ENCODE measurements at regions not wholly inside any gene's neighbourhood (a gene's known extent, or its start where the extent isn't known, plus 50 kb on each side); places are given as distances from the start of the nearest gene placed in this dataset.
A peak's percentile ranks its signal among the peaks of the same experiment; 100 is the strongest.
"Not testable (repeated sequence)": the region's sequence is repeated elsewhere in the genome, so short reads cannot be mapped to it uniquely, and the experiment has no call there.

DNA sequence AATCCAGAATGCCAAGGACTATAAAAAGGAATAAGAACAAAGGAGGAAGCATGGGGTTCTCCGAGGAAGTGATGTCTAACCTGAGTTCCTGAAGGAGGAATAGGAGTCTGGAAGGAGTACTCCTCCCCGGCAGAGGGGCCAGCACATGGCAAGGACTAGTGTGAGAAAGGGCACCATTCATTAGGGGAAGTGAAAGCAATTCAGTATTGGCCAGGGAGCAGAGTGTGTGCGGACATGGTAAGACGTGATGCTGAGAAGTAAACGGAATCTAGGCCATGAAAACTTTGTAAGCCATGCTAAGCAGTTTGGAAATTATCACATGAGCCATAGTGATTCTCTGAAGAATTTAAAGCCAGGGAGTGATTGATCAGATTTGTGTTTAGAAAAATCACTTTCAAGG, 218.9 kb upstream of the PRDM1 start:
- no peaks in the 10 kb centered on the region for H3K79me2 ChIP-seq (ENCODE audit: insufficient read depth, low read length)
- H3K4me1 Mint-ChIP-seq: peaks cover 67% of the 10 kb centered on the region
- peak overlapping the region in 1 of 3 experiments; percentile 6 for H3K4me3 ChIP-seq (replicated peaks in 1 of 3; ENCODE audit: low read depth in 2 of 3, low read length in 3 of 3)
- H3K9ac ChIP-seq (ENCODE audit: insufficient read depth, low read length, poor library complexity, severe bottlenecking): no peak overlapping the region
- peak overlapping the region; percentile 4 to 28 for H3K4me3 Mint-ChIP-seq
- TF ChIP-seq, protein P1, sequence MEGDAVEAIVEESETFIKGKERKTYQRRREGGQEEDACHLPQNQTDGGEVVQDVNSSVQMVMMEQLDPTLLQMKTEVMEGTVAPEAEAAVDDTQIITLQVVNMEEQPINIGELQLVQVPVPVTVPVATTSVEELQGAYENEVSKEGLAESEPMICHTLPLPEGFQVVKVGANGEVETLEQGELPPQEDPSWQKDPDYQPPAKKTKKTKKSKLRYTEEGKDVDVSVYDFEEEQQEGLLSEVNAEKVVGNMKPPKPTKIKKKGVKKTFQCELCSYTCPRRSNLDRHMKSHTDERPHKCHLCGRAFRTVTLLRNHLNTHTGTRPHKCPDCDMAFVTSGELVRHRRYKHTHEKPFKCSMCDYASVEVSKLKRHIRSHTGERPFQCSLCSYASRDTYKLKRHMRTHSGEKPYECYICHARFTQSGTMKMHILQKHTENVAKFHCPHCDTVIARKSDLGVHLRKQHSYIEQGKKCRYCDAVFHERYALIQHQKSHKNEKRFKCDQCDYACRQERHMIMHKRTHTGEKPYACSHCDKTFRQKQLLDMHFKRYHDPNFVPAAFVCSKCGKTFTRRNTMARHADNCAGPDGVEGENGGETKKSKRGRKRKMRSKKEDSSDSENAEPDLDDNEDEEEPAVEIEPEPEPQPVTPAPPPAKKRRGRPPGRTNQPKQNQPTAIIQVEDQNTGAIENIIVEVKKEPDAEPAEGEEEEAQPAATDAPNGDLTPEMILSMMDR (IDR thresholded peaks at IDR 0.05): no peak
- H3K4me1 ChIP-seq (ENCODE audit: control insufficient read depth in 1 of 2, insufficient read depth in 2 of 2, low read length in 2 of 2): peaks cover 69 to 72% of the 10 kb centered on the region in 2 donors
- H3K9me3 ChIP-seq (replicated peaks in 1 of 2; ENCODE audit: control insufficient read depth in 1 of 2, insufficient read depth in 1 of 2, low read length in 2 of 2): no peaks in the 10 kb centered on the region
- peaks cover 0 to 3% (median 3%) of the 10 kb centered on the region in 3 donors for H3K27me3 Mint-ChIP-seq (ENCODE audit: low read depth in 3 of 3)
- peaks cover 0 to 3% of the 10 kb centered on the region in 2 donors for H3K36me3 Mint-ChIP-seq
- 31% methylated on average over 5 of the region's 5 CpGs for WGBS (ENCODE audit: insufficient coverage)
- no peaks in the 10 kb centered on the region for H3K27me3 ChIP-seq (ENCODE audit: control insufficient read depth in 2 of 2, insufficient read depth in 2 of 2, low read length in 2 of 2)
- H3K27ac ChIP-seq (ENCODE audit: low read depth in 1 of 2, low read length in 2 of 2): peak overlapping the region; percentile 26 to 91
- peaks cover 0 to 12% (median 2%) of the 10 kb centered on the region in 7 donors for H3K9me3 Mint-ChIP-seq
- no peaks in the 10 kb centered on the region for H3K36me3 ChIP-seq (replicated peaks in 1 of 2; ENCODE audit: control insufficient read depth in 1 of 2, insufficient read depth in 2 of 2, low read length in 2 of 2)
- H2AFZ ChIP-seq (ENCODE audit: insufficient read depth, low read depth, low read length, poor library complexity, severe bottlenecking): no peak overlapping the region
- intact Hi-C loops (cut with micrococcal nuclease): no loop called here
- DNase-seq: peak; percentile 69 to 85 (median 83)
- peak overlapping the region; percentile 86 to 96 (median 92) for H3K27ac Mint-ChIP-seq
- H3K4me2 ChIP-seq (replicated peaks; ENCODE audit: extremely low read depth, low read length, poor library complexity, severe bottlenecking): no peak overlapping the region
- no peaks in the 10 kb centered on the region for H4K20me1 ChIP-seq (ENCODE audit: insufficient read depth, low read length)

DNA sequence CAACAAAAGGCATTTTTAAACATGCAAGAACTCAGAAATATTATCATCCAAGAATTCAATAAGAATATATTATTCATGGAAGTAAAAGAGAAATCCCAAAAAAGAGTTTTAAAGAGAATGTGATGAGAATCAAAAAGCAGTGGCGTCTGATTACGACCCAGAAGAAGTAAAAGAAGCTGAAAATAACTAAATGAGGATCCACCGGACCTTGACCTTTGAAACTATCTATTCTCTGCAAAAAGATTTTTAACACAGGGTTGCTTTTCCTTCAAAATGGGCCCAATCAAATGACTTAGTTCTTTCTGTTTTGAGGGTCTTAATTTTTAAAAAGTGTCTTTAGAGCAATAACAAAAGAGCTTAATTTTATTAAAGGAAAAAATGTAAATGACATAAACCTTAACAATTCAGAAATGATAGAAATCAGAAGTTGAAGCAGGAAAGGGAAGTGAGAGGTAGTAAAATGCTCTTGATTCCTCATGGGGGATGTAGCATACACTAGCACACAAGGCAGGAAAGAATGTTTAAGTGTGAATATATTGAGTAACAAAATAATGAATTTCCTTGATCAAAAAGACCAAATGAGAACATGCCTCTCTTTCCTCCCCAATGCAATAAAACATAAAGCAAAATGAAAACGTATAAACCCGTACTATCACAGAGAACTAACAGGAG, 223.1 kb upstream of the PRDM1 start:
- no peak overlapping the region for H3K9ac ChIP-seq (ENCODE audit: insufficient read depth, low read length, poor library complexity, severe bottlenecking)
- no peaks in the 10 kb centered on the region for H3K9me3 ChIP-seq (replicated peaks in 1 of 2; ENCODE audit: control insufficient read depth in 1 of 2, insufficient read depth in 1 of 2, low read length in 2 of 2)
- peaks cover 2 to 12% (median 3%) of the 10 kb centered on the region in 7 donors for H3K9me3 Mint-ChIP-seq
- H3K27ac ChIP-seq (ENCODE audit: low read depth in 1 of 2, low read length in 2 of 2): peak overlapping the region in 1 of 2 donors; percentile 52
- no peaks in the 10 kb centered on the region for H3K36me3 ChIP-seq (replicated peaks in 1 of 2; ENCODE audit: control insufficient read depth in 1 of 2, insufficient read depth in 2 of 2, low read length in 2 of 2)
- peak overlapping the region; percentile 76 to 88 (median 84) for H3K27ac Mint-ChIP-seq
- H3K4me3 Mint-ChIP-seq: peak overlapping the region; percentile 6 to 69
- no peak overlapping the region for H3K4me2 ChIP-seq (replicated peaks; ENCODE audit: extremely low read depth, low read length, poor library complexity, severe bottlenecking)
- H3K4me1 Mint-ChIP-seq: peaks cover 40% of the 10 kb centered on the region
- DNase-seq: peak in 1 of 3 donors; percentile 41
- no CpG with 5 or more reads among the region's 5 CpGs for WGBS (ENCODE audit: insufficient coverage)
- no peaks in the 10 kb centered on the region for H3K79me2 ChIP-seq (ENCODE audit: insufficient read depth, low read length)
- no peaks in the 10 kb centered on the region for H3K27me3 ChIP-seq (ENCODE audit: control insufficient read depth in 2 of 2, insufficient read depth in 2 of 2, low read length in 2 of 2)
- H3K27me3 Mint-ChIP-seq (ENCODE audit: low read depth in 3 of 3): peaks cover 0 to 3% (median 3%) of the 10 kb centered on the region in 3 donors
- H4K20me1 ChIP-seq (ENCODE audit: insufficient read depth, low read length): no peaks in the 10 kb centered on the region
- peaks cover 32 to 38% of the 10 kb centered on the region in 2 donors for H3K4me1 ChIP-seq (ENCODE audit: control insufficient read depth in 1 of 2, insufficient read depth in 2 of 2, low read length in 2 of 2)
- TF ChIP-seq, protein P1 (IDR thresholded peaks at IDR 0.05): no peak
- intact Hi-C loops (cut with micrococcal nuclease): no loop called here
- H3K36me3 Mint-ChIP-seq: peaks cover 0 to 2% of the 10 kb centered on the region in 2 donors
- no peak overlapping the region for H2AFZ ChIP-seq (ENCODE audit: insufficient read depth, low read depth, low read length, poor library complexity, severe bottlenecking)
- no peak overlapping the region for H3K4me3 ChIP-seq (replicated peaks in 1 of 3; ENCODE audit: low read depth in 2 of 3, low read length in 3 of 3)

DNA sequence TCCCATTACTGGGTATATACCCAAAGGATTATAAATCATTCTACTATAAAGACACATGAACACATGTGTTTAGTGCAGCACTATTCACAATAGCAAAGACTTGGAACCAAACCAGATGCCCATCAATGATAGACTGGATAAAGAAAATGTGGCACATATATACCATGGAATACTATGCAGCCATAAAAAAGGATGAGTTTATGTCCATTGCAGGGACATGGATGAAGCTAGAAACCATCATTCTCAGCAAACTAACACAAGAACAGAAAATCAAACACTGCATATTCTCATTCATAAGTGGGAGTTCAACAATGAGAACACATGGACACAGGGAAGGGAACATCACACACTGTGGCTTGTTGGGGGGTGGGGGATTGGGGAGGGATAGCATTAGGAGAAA, 225.2 kb upstream of the PRDM1 start:
- H3K9me3 ChIP-seq (replicated peaks in 1 of 2; ENCODE audit: control insufficient read depth in 1 of 2, insufficient read depth in 1 of 2, low read length in 2 of 2); H3K27me3 ChIP-seq (ENCODE audit: control insufficient read depth in 2 of 2, insufficient read depth in 2 of 2, low read length in 2 of 2); H3K36me3 ChIP-seq (replicated peaks in 1 of 2; ENCODE audit: control insufficient read depth in 1 of 2, insufficient read depth in 2 of 2, low read length in 2 of 2); H3K9me3 Mint-ChIP-seq; H3K9ac ChIP-seq (ENCODE audit: insufficient read depth, low read length, poor library complexity, severe bottlenecking); H3K4me3 ChIP-seq (replicated peaks in 1 of 3; ENCODE audit: low read depth in 2 of 3, low read length in 3 of 3); DNase-seq; H3K4me3 Mint-ChIP-seq; H2AFZ ChIP-seq (ENCODE audit: insufficient read depth, low read depth, low read length, poor library complexity, severe bottlenecking); H3K27ac Mint-ChIP-seq; H3K36me3 Mint-ChIP-seq; H3K4me2 ChIP-seq (replicated peaks; ENCODE audit: extremely low read depth, low read length, poor library complexity, severe bottlenecking); H3K27me3 Mint-ChIP-seq (ENCODE audit: low read depth in 3 of 3); H3K27ac ChIP-seq (ENCODE audit: low read depth in 1 of 2, low read length in 2 of 2); H4K20me1 ChIP-seq (ENCODE audit: insufficient read depth, low read length); H3K79me2 ChIP-seq (ENCODE audit: insufficient read depth, low read length); intact Hi-C loops (cut with micrococcal nuclease): not testable (repeated sequence)
- H3K4me1 ChIP-seq (ENCODE audit: control insufficient read depth in 1 of 2, insufficient read depth in 2 of 2, low read length in 2 of 2): peaks cover 20 to 26% of the 10 kb centered on the region in 2 donors
- H3K4me1 Mint-ChIP-seq: peaks cover 28% of the 10 kb centered on the region
